ENCODE measurements at regions not wholly inside any gene's neighbourhood (a gene's known extent, or its start where the extent isn't known, plus 50 kb on each side); places are given as distances from the start of the nearest gene placed in this dataset.

GRCh38 chr21:41643246-41643966 is 123.4 kb downstream of the RIPK4 start:
- Histone ChIP-seq H4K8ac (ENCODE audit: extremely low read depth, insufficient read depth, low read length) (no peak overlapping the region), H3K18ac (ENCODE audit: extremely low read depth, low read length) (no peak overlapping the region), H3K4me3 (ENCODE audit: extremely low read depth in 1 of 4, insufficient read depth in 2 of 4, low read depth in 3 of 4, low read length in 4 of 4) (no peak overlapping the region), H4K5ac (ENCODE audit: insufficient read length, low read depth, low read length) (no peak overlapping the region), H4K20me1 (replicated peaks in 1 of 2; ENCODE audit: control insufficient read depth in 1 of 2, insufficient read depth in 2 of 2, low read length in 2 of 2) (no peaks in the 10 kb centered on the region), H3K14ac (ENCODE audit: insufficient read length) (no peak overlapping the region), H2AFZ (ENCODE audit: low read length) (no peak overlapping the region), H2BK20ac (ENCODE audit: low read length) (no peak overlapping the region), H3K4me1 (replicated peaks in 1 of 4; ENCODE audit: control insufficient read depth in 3 of 4, insufficient read depth in 4 of 4, low read length in 3 of 4) (peaks cover 0 to 2% (median 0%) of the 10 kb centered on the region in 4 experiments; a peak in 1 of 7 replicates), H3K23me2 (ENCODE audit: low read depth, low read length) (no peaks in the 10 kb centered on the region), H2BK5ac (ENCODE audit: low read depth, low read length) (no peak overlapping the region), H3K56ac (replicated peaks; ENCODE audit: insufficient read length, low read depth, low read length) (no peak overlapping the region), H3K36me3 (ENCODE audit: control insufficient read depth in 2 of 4, insufficient read depth in 4 of 4, low read length in 3 of 4) (no peaks in the 10 kb centered on the region), H2AK5ac (ENCODE audit: low read depth, low read length) (no peak overlapping the region; the same call in 1 of the 2 replicates), H2BK12ac (ENCODE audit: low read depth, low read length) (no peak overlapping the region), H3K27ac (ENCODE audit: low read depth, low read length) (no peak overlapping the region), H3K79me1 (ENCODE audit: low read depth, low read length) (no peaks in the 10 kb centered on the region), H2BK15ac (ENCODE audit: low read length) (no peak overlapping the region), H3K79me2 (ENCODE audit: control insufficient read depth in 1 of 2, insufficient read depth in 2 of 2, low read length in 2 of 2) (no peaks in the 10 kb centered on the region), H3K27me3 (replicated peaks in 1 of 4; ENCODE audit: control insufficient read depth in 3 of 4, extremely low read depth in 1 of 4, insufficient read depth in 3 of 4, low read length in 3 of 4) (no peaks in the 10 kb centered on the region), H3K23ac (ENCODE audit: insufficient read length) (no peak overlapping the region), H3K4me2 (ENCODE audit: insufficient read depth in 1 of 2, low read depth in 2 of 2, low read length in 2 of 2) (no peak overlapping the region), H3K9ac (replicated peaks in 1 of 4; ENCODE audit: extremely low read depth in 1 of 4, low read depth in 3 of 4, low read length in 3 of 4) (no peak overlapping the region), H3K4ac (replicated peaks; ENCODE audit: insufficient read length, low read depth, low read length) (no peak overlapping the region), H3K9me3 (ENCODE audit: insufficient read depth in 2 of 2, low read depth in 1 of 2, low read length in 1 of 2) (no peaks in the 10 kb centered on the region), H4K91ac (replicated peaks; ENCODE audit: insufficient read length, low read length) (no peak overlapping the region), H2BK120ac (replicated peaks; ENCODE audit: low read depth, low read length) (no peak overlapping the region)
- FAIRE-seq (no peak), DNase-seq (ENCODE audit: low read depth in 1 of 2, low spot score in 2 of 2) (no peak)
- ChIA-PET CTCF (ENCODE audit: partially characterized antibody) (interaction anchor here (0.7 to 1.8 kb wide), 8 partner anchors 10 to 482 kb away, joined by 3 to 8 read pairs (median 3); no protein-coding TSS in a partner anchor), POLR2A (ENCODE audit: partially characterized antibody) (interaction anchor here (1.2 kb wide), 1 partner anchor 21 kb away, joined by 4 read pairs; no protein-coding TSS in a partner anchor)
- TF ChIP-seq BCL11A (IDR thresholded peaks at IDR 0.05; ENCODE audit: low read depth in 2 of 2, low read length in 2 of 2) (no peak), SAP30 (IDR thresholded peaks at IDR 0.05; ENCODE audit: insufficient read depth, insufficient replicate concordance, low read length) (no peak), EZH2 (IDR thresholded peaks at IDR 0.05; ENCODE audit: low read depth, low read length, severe bottlenecking) (no peak), GTF2F1 (IDR thresholded peaks at IDR 0.05; ENCODE audit: borderline replicate concordance, low read depth, low read length) (no peak), RXRA (IDR thresholded peaks at IDR 0.05; ENCODE audit: insufficient read depth, low read depth, low read length) (no peak), KDM5A (IDR thresholded peaks at IDR 0.05; ENCODE audit: low read length) (no peak), EP300 (IDR thresholded peaks at IDR 0.05; ENCODE audit: borderline replicate concordance in 1 of 2, low read depth in 2 of 2, low read length in 2 of 2) (no peak), TAF1 (IDR thresholded peaks at IDR 0.05; ENCODE audit: low read depth, low read length) (no peak), POLR2A (IDR thresholded peaks at IDR 0.05; ENCODE audit: control extremely low read depth in 1 of 2, low read depth in 2 of 2, low read length in 2 of 2) (no peak), RAD21 (IDR thresholded peaks at IDR 0.05 in 1 of 2, conservative IDR thresholded peaks at IDR 0.05 in 1 of 2; ENCODE audit: low read depth in 2 of 2, low read length in 2 of 2) (no peak)
- 93% methylated on average over 10 of the region's 10 CpGs; no CpG with 5 or more reads in 1 of the 2 experiments for WGBS, 2 experiments (ENCODE audit: extremely low coverage in 1 of 2, insufficient coverage in 1 of 2, insufficient read length in 1 of 2, insufficient replicate concordance in 2 of 2, low coverage in 1 of 2, low lambda C conversion rate in 2 of 2, missing lambda C conversion rate in 1 of 2)

All from H1 (cell line).